Dedifferentiated amniotic fluid mesenchymal stem cell (primary cell): ENCODE measurements at regions not wholly inside any gene's neighbourhood (a gene's known extent, or its start where the extent isn't known, plus 50 kb on each side); places are given as distances from the start of the nearest gene placed in this dataset.

Experiments
- DNase-seq: peaks from one replicate; pipeline ENCODE4 v3.0.0-alpha.2; 2016; ENCODE audit errors: extremely low spot score

GRCh38 chr15:69737916-69738315 lies 285.3 kb downstream of the RPLP1 start:
- DNase-seq: no peak

- no peak for DNase-seq
Measured at GRCh38 chr15:69740684-69741083, 288.1 kb downstream of the RPLP1 start.

- DNase-seq: no peak
Measured at GRCh38 chr15:69742361-69742760, 289.7 kb downstream of the RPLP1 start.

GRCh38 chr15:69743091-69743490 lies 290.5 kb downstream of the RPLP1 start:
- no peak for DNase-seq

- DNase-seq: no peak
Measured at GRCh38 chr15:69744391-69745162, 292.0 kb downstream of the RPLP1 start.

GRCh38 chr15:69747193-69747592 lies 294.6 kb downstream of the RPLP1 start:
- DNase-seq: no peak

- DNase-seq: no peak
Measured at GRCh38 chr15:69748131-69748530, 295.5 kb downstream of the RPLP1 start.

GRCh38 chr15:69748576-69749185 lies 296.1 kb downstream of the RPLP1 start:
- DNase-seq: no peak

- no peak for DNase-seq
Measured at GRCh38 chr15:69749274-69749673, 296.7 kb downstream of the RPLP1 start.

GRCh38 chr15:69749797-69750196 lies 297.2 kb downstream of the RPLP1 start:
- DNase-seq: no peak

- DNase-seq: no peak
Measured at GRCh38 chr15:69750253-69750652, 297.6 kb downstream of the RPLP1 start.

- no peak for DNase-seq
Measured at GRCh38 chr15:69751147-69751546, 298.5 kb downstream of the RPLP1 start.

GRCh38 chr15:69751566-69751965 lies 298.9 kb downstream of the RPLP1 start:
- DNase-seq: no peak

GRCh38 chr15:69753867-69754266 lies 301.2 kb downstream of the RPLP1 start:
- DNase-seq: no peak

- DNase-seq: no peak
Measured at GRCh38 chr15:69754313-69754712, 301.7 kb downstream of the RPLP1 start.

GRCh38 chr15:69755551-69756310 lies 303.1 kb downstream of the RPLP1 start:
- no peak for DNase-seq

- DNase-seq: no peak
Measured at GRCh38 chr15:69756440-69756839, 303.8 kb downstream of the RPLP1 start.

GRCh38 chr15:69757186-69757585 lies 304.6 kb downstream of the RPLP1 start:
- DNase-seq: no peak

GRCh38 chr15:69758291-69758771 lies 305.7 kb downstream of the RPLP1 start:
- DNase-seq: no peak

- DNase-seq: no peak
Measured at GRCh38 chr15:69758810-69759790, 306.5 kb downstream of the RPLP1 start.

GRCh38 chr15:69760258-69760845 lies 307.7 kb downstream of the RPLP1 start:
- no peak for DNase-seq
